ENCODE measurements at regions not wholly inside any gene's neighbourhood (a gene's known extent, or its start where the extent isn't known, plus 50 kb on each side); places are given as distances from the start of the nearest gene placed in this dataset.

DNA sequence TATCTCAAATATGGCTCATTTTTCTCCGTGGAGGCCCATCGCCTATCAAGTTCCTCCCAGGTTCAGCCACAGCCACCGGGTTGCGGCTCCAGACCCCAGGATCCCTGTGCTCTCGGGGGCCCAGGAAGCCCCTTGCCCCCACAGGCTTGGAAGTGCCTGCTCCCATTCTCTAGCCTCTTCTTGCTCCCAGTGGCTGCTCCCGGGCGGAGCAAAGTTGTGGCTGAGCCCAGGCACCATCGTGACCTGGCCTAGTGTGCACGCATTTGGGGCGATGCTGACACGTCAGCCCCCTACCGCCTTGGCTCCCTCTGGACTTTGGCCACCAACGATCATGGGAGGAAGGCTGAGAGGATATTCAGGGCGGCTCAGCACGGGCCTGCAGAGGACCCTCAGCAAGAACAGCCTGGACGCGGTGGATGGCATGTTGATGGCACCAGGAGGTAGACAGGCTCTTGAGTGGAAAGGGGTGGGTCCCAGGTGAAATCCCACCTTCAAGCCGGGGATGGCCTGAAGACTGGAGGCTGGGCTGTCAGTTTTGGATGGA is 419.4 kb upstream of the AGA start:
- no peak for TF ChIP-seq CTCF (IDR thresholded peaks at IDR 0.05; ENCODE audit: control insufficient read depth, extremely low read depth, insufficient read depth)
- H3K4me3 ChIP-seq (ENCODE audit: low read depth, low read length) = no peak overlapping the region
- DNase-seq (ENCODE audit: low read depth) = no peak

DNA sequence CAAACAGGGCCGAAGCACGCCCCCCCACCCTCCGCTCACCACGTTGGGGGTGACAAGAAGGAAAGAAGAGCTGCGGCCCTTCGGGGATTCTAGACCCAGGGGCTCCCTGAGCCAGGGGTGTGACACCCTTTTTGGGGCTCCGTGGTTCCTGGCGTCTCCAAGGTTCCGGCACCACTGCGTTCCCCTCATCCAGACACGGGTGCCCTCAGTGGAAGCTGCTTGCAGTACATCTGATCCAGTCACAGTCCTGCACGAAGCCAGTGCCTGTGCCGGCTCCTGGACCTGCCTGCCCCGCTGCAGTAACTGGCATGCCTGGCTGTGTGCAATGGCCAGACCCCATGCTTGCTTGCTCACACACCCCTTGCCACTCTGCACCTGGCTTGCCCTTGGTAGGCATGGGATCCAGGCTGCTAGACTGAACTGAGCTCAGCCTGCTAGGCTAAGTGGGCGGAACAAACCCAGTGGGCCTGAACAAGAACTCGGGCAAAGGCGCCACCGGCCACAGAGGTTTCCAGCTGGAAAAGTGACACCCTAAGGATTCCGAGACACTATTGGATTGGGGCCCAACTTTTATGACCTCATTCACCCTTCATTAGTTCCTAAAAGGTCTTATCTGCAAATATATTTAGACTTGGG is 420.4 kb upstream of the AGA start:
- no peak for TF ChIP-seq CTCF (IDR thresholded peaks at IDR 0.05; ENCODE audit: control insufficient read depth, extremely low read depth, insufficient read depth)
- DNase-seq (ENCODE audit: low read depth) = no peak
- H3K4me3 ChIP-seq (ENCODE audit: low read depth, low read length) = no peak overlapping the region

GRCh38 chr4:177879851-177880250 is 437.6 kb upstream of the AGA start:
- no peak for DNase-seq (ENCODE audit: low read depth)
- H3K4me3 ChIP-seq (ENCODE audit: low read depth, low read length) = no peak overlapping the region
- TF ChIP-seq CTCF (IDR thresholded peaks at IDR 0.05; ENCODE audit: control insufficient read depth, extremely low read depth, insufficient read depth) = peak; percentile 31

DNA sequence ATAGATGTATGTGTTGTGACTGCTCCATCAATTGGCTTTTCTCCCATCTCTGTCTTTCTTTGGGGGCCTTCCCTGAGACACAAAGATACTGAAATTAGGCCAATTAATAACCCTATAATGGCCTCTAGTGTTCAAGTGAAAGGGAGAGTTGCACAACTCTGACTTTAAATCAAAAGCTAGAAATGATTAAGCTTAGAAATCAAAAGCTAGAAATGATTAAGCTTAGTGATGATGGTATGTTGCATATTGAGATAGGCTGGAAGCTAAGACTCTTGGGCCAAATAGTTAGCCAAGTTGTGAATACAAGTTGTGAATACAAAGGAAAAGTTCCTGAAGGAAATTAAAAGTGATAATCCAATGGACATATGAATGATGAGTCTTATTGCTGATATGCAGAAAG is 452.9 kb upstream of the AGA start:
- DNase-seq (ENCODE audit: low read depth) = no peak
- no peak overlapping the region for H3K4me3 ChIP-seq (ENCODE audit: low read depth, low read length)
- no peak for TF ChIP-seq CTCF (IDR thresholded peaks at IDR 0.05; ENCODE audit: control insufficient read depth, extremely low read depth, insufficient read depth)

GRCh38 chr4:177901786-177902185 is 459.5 kb upstream of the AGA start:
- H3K4me3 ChIP-seq (ENCODE audit: low read depth, low read length) = no peak overlapping the region
- DNase-seq (ENCODE audit: low read depth) = no peak
- no peak for TF ChIP-seq CTCF (IDR thresholded peaks at IDR 0.05; ENCODE audit: control insufficient read depth, extremely low read depth, insufficient read depth)

GRCh38 chr4:177902386-177902785 is 460.1 kb upstream of the AGA start:
- TF ChIP-seq CTCF (IDR thresholded peaks at IDR 0.05; ENCODE audit: control insufficient read depth, extremely low read depth, insufficient read depth) = no peak
- no peak for DNase-seq (ENCODE audit: low read depth)
- no peak overlapping the region for H3K4me3 ChIP-seq (ENCODE audit: low read depth, low read length)

Measured in LNCaP clone FGC (cell line).